Stimulated activated naive CD4-positive, alpha-beta T cell (primary cell): ENCODE measurements at regions not wholly inside any gene's neighbourhood (a gene's known extent, or its start where the extent isn't known, plus 50 kb on each side); places are given as distances from the start of the nearest gene placed in this dataset.

Source experiments
- DNase-seq, 6 experiments: peaks; one replicate each; lab custom pipeline; 2025; lab: John Stamatoyannopoulos, UW

DNA sequence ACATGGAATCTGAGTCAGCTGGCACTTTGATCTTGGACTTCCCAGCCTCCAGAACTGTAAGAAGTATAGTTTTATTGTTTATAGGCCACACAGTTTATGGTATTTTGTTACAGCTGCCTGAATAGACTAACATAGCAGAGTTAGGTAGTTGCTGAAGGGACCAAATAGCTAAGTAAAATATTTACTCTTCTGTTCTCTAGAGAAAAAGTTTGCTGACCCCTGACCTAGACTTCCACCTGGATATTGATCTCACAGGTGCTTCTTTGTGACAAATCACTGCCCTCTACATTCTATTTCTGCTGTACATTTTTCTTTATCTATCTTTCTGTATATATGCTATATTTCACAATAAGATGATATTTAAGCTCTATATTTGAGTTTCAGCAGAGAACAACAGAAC lies 212.5 kb downstream of the CSNK2A3 start:
- DNase-seq = no peak

DNA sequence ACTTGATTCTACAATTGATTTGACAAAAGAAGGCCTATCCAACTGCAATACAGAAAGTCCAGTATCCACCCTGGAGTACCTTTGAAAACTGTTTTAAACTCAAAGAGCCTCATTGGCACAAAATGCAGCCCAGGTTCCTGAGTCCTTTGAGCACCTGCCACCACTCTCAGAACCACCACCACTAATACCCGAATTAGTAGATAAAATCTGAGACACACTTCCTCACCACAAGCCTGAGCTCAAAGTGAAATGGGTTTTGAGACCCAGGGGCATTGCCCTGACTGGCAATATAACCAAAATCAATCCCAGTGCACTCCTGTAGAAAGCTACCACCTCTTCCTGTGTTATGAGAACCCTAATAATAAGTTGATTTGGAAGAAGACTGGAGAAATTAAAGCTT lies 215.7 kb downstream of the CSNK2A3 start:
- no peak for DNase-seq

DNA sequence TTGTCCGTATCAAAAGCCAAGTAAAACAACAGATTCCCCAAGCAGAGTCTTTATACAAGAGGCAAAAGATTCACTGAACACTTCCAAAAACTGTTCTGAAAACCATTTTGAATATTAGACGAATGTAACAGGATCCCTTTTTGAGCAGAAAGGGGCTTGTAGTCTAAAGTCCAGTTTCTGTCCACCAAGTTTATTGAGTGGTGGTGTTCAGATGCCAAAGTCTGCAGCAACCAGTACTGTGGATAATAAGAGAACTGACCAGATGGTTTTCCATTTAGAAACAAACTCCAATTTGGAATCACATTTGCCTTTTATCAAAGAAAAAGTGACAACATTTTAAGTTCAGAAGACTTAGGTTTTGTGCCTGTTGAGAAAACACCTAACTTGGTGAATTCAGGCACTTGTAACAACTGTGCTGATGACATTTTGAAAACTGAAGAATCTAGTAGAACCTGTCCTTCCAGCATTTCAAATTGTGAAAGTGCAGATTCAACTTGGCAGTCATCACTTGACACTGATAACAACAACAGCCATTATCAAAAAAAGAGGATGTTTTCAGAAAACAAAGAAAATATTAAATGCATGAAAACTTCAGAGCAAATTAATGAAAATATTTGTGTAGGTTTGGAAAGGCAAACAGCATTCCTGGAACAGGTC lies 217.1 kb downstream of the CSNK2A3 start:
- DNase-seq = no peak

DNA sequence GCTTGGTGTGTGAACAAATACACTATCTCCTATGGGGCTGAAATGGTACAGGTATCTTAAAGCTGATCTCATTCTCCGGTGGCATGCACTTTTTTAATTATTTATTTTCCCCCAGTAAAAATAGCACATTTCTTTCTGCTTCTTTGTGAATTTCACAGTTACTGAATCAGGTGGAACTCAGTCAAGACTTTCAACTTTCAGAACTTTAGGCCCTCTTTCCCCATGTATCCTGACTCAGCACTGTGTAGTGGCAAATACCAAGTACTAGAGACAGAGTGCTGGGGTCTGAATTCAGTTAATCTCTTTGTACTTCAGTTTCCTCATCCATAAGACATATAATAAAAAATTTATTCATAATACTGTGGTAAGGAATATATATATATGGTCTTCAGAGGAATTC lies 223.9 kb downstream of the CSNK2A3 start:
- DNase-seq = no peak

DNA sequence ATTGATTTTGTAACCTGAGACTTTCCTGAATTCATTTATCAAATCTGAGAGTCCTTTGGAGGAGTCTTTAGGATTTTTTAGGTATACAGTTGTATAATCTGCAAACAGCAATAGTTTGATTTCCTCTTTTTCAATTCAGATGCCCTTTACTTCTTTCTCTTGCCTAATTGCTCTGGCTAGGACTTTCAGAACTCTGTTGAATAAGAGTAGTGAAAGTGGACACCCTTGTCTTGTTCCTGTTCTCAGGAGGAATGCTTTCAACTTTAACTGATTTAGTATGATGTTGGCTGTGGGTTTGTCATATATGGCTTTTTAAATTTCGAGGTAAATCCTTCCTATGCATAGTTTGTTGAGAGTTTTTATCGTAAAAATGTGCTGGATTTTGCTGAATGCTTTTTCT lies 227.4 kb downstream of the CSNK2A3 start:
- no peak for DNase-seq

DNA sequence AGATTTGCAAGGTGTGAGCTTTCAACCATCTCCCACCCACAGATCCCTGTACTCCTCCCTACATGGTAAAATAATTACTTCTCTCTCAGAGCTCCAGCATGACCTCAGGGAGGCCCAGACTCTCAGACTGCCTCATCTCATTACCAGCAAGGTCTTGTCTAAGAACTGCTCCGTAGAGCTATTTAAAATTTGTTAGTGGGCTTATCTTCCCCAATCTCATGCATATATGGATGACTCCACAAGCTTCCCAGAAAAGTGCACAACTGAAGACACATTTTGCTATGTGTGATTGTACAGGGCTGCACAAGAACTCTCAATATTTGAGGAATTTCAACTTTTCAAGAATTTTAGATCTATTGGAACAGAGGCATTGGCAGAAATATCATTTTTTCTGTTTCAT lies 230.3 kb downstream of the CSNK2A3 start:
- DNase-seq = no peak

DNA sequence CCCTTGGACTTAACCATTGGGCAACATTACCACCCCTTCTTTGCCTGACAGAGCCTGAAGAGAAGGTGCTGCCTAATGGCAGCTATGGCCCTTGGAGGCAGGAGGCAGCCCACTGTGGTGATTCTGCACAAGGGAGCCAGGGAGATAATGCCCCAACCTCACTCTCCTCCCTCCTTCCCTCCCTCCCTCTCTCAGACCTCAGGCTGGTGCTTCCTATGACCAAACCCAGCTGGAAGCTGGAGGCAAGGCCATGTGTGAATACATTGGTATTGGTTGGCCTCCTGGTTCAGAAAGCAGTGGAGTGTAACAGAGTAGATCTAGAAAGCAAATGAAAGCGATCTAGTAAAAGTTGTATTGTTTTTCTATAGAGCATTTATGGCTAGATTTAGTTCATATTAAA lies 233.1 kb downstream of the CSNK2A3 start:
- DNase-seq = no peak

DNA sequence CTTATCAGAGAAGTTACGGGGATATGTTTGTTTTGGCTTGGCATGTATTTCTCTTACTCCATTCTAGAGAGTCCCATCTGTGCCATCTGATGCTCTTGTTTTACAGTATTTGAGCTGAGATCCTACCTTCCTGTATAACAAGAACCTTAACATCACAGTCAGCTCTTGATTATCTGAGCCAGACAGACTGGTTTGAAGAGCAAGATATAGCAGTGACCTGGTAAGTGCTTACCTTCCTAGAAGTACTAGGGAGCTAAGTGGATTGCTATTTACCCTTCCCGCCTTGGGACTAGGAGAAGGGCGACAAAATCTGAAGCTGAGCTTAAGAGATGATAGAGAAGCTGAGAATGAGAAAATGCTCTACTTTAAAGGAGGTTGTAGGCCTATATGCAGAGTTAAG lies 235.3 kb downstream of the CSNK2A3 start:
- DNase-seq = no peak

DNA sequence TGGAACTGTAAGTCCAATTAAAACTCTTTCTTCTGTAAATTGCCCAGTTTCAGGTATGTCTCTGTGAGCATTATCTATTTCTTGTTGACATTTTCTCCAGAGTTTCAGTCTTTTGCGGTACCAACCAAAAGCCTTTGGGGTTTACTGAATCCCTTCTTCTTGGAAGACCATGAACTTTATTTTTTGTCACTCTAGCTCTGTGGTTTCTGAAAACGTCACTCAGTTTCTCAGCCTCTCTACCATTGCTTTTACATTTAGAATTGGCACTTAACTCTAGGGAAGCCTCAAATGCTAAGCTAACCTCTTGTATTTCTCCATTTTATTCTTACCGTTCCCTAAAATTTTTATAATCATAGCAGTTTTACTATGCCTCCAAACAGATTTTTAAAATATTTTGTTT lies 237.6 kb downstream of the CSNK2A3 start:
- DNase-seq = no peak

DNA sequence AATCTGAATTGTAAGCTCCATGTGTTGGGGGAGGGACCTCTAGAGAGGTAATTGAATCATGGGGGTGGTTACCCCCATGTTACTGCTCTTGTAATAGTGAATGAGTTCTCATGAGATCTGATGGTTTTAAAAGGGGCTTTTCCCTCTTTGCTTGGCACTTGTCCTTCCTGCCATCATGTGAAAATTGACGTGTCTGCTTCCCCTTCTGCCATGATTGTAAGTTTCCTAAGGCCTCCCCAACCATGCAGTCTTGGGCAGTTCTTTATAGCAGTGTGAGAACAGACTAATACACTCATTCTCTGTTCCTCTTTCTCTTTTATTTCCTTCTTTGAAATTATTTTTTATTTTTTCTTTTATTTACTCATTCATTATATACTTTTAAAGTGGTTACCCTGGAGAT lies 239.4 kb downstream of the CSNK2A3 start:
- no peak for DNase-seq

DNA sequence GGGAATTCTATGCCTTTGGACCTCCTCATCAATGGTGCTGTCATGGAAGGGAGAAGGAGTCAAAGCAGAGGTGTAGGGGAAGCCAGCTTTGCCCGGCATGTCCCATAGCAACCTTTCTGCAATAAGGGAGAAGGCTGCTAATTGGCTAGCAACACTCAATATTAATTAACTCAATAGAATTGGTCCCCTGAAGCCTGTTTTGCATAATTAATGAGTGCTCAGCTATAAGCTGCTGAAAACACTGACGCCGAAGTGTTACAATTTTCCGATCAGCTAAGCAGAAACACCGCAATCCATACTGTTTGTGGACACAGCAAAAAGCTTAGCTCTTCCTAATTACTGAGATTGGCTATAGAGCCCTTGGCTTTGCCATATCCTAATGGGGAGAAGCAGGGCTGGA lies 245.0 kb downstream of the CSNK2A3 start:
- DNase-seq = no peak

DNA sequence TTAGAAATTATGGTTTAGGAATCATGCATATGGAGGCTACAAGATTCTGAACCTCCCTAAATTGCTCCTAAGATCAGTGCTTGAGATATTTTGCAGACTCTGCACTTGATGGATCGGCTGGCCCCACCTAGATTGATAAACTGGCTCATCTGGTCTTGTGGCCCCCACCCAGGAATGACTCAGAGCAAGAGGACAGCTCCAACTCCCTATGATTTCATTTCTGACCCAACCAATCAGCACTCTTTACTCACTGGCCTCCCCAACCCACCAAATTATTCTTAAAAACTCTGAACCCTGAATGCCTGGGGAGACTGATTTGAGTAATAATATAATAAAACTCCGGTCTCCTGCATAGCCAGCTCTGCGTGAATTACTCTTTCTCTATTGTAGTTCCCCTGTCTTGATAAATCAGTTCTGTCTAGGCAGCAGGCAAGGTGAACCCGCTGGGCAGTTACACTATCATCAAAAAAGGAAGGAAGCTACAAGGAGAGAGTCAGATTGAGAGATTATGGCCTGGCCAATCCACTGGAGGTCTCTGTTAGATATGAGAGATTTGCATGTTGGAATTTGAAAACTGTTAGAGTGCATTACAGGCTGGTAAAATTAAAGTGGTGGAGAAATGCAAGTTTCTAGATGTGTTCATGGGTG lies 245.8 kb downstream of the CSNK2A3 start:
- DNase-seq = no peak

DNA sequence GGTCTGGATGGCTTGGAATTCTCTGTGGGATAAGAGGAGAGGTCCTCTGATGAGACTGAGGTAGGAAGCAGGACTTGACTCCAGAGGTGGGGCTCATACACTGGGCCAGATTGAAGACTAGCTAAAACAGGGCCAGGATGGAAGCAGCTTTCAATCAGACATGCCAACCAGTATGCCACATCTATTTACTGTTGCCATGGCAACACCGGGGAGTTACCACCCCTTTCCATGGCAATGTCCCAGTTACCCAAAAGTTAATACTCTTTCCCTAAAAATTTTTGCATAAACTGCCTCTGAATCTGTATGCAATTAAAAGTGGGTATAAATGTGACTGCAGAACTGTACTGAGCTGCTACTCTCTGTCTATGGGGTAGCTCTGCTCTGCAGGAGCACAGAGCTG lies 247.5 kb upstream of the ZBED5 start:
- no peak for DNase-seq

DNA sequence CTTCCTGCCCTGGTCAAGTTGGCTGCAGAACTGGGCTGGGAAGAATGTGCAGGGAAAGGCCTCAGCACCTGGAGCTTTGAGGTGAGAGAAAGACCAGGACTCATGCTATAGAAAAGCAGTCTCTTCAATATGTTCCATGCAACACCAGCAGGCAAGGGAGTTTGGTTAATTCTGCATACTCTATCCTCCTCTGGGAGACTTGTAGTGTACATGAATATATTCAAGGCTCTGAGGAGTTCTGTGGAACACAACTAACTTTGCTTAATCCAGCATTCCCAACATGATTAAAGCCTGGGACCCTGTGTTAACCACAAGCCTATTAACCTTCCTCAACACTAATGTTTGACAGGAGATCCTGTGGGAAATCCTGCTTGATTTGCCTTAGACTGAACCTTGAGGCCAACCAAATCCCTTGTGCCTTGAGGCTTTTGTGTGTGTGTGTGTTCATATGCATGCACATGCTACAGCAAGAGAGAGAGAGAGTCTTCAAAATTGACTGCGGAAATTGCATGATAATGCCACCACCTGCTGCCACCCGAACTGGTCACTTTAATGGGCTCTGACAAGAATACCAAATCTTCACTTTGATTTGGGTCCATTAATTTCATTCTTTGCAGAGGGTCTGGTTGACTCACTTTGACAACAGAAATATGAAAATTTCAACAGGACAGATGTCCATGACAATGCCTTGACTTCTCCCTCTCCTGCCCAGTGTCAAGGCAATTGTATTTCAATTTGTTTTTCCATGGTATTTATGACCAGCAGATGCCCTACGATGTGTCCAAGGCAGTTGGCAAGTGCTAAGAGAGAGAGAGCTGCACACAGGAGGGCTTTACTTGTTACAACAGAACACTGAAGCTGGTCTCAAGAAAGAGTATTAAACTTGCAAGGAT lies 238.2 kb upstream of the ZBED5 start:
- no peak for DNase-seq

DNA sequence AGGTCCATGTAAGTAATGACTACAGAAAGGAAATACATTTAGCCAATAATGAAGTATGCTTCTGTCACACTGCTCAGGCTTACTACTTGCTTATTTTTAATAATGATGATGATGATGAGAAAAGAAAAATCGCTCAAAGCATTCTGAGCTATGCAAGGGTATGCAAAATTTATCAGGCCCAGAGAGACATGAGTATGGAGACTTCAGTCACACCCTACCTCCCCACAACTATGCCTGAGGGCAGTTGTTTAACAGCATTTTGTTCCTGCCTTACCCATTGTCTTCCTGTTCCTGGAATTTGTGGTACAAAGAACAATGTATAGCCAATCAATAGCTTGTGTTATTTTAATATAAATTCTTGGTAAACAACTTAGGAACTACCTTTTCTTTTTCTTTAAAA lies 232.6 kb upstream of the ZBED5 start:
- DNase-seq = no peak

DNA sequence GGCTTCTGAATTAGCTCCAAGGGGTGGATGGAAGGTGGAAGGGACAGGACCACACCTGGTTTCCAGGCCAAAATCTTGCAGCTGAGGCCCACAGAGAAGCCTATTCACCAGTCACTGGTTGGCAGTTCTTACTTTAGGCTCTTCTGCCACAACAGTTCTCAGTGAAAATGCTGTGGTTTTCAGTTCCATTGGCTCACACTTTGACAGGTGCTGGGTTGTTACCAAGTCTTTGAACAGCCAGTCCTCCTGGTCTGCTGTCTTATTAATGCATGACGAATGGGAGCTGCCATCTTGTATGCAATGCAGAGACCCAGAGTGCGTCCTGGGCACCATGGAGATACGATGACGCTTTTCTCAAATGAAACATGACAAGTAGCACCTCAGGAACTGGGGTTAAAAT lies 232.0 kb upstream of the ZBED5 start:
- DNase-seq = no peak

DNA sequence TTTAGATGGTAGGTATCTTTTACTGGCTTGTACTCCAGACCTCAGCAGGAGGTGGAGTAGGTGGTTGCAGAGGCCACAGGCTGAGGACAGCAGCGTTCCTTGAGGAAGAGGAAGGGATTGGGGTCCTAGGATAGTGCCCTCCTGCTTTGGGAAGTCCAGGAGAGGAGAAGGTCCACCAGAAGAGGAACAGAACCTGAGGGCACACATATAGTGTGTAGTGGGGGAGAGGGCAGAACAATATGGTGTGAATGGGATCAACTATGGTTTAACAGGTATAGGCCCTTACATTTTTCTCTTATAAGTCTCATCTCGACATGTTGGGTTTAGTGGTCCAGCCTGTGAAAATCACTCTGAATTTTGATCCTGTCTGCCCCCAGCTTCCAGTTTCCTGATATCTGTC lies 229.1 kb upstream of the ZBED5 start:
- no peak for DNase-seq

DNA sequence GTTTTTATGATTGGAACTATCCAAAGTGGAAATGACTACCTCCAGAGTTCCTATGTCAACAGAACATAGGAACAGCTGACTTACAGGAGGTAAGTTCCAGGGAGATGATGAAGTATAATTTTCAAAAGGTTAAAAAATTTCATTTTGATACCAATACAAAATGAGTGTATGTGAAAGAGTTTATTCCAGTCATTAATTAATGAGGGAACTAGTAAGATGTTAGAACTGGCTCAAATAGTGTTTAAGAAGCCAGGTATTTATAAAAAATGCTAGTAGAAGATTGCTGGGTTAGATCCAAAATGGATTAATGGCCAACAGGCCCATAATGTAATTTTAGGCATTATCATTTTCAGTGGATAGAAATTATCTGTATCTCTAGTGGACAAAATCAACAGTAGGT lies 227.7 kb upstream of the ZBED5 start:
- DNase-seq = no peak

DNA sequence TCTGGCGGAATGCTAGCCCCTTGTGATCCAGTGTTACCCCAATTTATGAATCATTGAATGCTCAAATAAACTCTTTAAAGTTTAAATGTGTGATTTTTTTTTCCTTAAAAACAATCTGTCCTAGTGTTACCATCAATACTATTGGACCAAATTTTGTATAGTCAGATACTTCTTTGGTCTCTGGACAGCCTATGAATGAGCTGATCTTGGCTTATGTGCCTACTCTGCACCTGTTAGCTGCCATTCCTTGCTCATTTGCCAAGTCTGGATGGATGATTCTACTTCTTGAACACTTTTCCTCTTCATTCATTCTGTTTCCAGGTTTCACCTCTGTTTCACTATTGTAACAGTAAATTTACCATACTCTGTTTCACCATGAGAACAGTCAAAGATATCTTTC lies 226.5 kb upstream of the ZBED5 start:
- DNase-seq = no peak

DNA sequence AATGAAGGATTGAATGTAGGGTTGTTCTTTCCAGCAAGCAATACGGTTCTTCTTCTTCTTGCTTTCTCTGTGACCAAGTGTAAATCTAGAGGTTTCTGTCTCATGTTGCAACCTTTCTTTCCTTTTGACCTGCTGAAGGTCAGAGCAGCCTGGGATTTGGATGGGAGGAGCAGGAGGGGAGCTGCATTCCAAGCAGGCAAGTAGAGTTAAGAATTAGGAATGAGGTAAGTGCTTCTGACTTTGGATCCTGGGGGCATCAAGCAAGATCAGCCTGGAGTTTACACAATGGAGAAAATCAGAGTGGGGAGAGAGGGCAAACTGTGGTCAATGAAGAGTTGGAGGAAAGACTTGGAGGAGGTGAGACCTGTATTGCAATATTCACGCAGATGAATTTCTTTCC lies 225.6 kb upstream of the ZBED5 start:
- no peak for DNase-seq

DNA sequence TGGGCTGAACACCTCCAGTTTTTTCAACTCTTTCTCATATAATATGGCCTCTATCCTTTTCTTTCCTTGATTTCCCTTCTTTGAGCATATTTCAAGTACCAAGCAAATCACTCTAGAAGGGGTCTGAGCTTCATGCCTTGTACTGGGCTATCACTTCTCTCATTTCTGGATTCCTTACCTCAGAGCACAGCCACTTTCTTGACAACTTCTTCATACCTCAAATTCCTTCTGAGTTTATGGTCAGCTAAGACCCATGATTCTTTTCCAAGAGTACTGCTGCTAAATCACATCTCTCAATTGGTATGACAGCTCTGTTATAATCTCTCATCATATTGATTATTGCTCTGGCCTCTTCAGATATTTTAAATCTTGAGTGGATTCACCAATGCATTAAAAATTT lies 224.8 kb upstream of the ZBED5 start:
- no peak for DNase-seq

DNA sequence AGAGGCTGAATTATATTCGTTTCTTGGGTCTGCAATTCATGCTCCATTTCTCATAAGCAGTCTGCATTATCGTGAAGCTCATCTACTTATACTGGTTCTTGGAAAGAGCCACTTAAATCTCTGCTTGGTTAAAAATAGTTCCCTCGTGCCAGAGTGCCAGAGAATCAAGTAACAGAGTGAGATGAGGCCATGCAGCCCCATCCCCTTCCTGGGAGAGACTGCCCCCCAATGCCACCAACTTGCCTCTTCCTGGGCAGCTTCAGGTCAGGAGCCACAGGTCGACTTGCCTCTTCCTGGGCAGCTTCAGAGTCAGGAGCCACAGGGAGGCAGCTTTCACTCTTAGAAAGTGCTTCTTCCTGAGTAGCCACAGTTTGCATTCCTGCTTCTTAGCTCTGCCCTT lies 223.9 kb upstream of the ZBED5 start:
- DNase-seq = no peak

DNA sequence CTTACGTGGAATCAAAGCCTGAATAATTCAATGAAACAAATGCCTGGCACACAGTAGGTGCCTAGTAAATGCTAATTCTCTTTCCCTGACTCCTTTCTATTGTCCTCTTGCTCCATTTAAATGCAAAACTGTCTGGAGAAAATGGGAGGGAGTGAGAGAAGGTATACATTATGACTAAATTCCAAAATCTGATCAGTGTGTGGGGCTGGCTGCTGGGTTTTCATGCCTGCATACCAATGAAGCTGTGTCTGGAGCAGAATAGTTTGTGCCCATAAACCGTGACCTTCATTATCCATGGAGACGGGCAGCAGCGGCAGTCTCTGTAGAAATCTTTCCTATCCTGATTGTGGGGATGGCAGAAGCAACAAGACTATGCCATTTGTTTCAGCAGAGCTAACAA lies 223.4 kb upstream of the ZBED5 start:
- no peak for DNase-seq
